GM15510 (cell line): ENCODE measurements at regions not wholly inside any gene's neighbourhood (a gene's known extent, or its start where the extent isn't known, plus 50 kb on each side); places are given as distances from the start of the nearest gene placed in this dataset.

ENCODE experiments used
- POLR2A ChIP-seq: IDR thresholded peaks from 3 replicates; pipeline ENCODE4 v1.6.1; 2011; ENCODE audit warnings: borderline replicate concordance; ENCODE audit not compliant: insufficient read length; ENCODE audit errors: extremely low read depth

DNA sequence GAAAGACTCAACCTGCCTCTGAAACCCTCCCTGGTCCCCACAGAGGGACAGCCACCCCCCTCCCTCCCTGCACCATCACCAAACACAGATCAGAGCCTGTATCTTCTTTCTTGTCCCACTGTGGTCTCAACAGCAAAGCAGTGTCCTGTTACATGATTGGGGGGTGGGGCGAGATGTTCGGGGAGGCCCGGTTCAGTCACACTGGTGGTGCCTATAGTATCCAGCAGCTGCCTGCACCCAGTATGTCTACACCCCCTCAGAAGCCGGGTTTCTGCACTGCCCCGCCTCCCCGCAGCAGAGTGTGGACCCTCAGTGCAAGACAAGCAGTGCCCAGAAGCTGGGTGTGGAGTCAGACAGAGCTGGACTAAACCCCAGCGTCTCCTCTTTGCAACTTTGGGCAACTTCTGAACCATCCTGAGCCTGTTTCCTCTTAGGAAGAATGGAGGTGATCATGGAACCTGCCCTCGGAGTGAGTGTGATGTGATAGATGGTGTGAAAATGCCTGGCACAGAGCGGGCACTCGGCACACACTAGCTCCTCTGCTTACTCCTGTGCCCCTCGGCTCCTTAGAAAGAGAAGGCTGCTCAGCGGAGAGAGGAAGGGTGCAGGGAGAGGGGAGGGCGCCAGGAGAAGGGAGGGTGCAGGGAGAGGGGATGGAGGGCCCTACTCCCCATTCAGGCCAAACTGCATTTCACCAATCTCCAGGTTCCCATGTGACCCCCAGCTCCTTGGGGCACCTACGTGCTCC, 84.0 kb upstream of the TNRC6C start:
- no peak for TF ChIP-seq POLR2A

DNA sequence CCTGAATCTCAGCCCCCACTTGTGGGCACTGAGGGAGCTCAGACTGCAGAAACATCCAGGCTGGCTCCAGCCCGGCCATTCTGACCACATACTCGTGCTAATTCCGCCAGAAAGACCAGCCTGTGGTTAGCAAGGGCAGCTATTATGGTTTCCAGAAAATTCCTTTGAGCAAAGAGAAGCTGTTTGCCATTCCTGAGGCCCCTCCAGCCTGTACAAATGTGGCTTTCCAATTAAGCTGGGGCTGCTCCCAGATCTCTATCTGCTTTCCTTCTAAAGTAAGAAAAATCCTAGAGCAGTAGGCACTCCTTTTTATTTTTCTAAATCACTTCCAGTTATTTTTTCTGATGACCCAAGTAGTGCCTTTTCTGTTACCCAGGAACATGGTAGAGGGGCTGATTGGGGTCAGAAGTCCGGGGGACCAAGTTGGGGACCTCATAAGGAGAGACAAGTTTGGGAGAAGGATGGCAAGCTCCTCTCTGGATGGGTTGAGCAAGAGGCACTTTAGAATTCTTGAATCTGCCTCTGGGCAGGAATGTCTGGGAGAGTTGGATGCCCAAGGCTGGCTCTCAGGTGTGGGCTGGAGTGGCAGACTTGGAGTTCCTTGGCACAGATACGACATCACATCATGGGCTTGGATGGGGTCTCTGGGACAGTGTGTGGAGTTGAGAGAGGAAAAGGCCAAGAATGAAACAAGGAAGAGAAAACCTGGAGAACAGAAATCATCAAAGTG, 83.3 kb upstream of the TNRC6C start:
- TF ChIP-seq POLR2A, result no peak

DNA sequence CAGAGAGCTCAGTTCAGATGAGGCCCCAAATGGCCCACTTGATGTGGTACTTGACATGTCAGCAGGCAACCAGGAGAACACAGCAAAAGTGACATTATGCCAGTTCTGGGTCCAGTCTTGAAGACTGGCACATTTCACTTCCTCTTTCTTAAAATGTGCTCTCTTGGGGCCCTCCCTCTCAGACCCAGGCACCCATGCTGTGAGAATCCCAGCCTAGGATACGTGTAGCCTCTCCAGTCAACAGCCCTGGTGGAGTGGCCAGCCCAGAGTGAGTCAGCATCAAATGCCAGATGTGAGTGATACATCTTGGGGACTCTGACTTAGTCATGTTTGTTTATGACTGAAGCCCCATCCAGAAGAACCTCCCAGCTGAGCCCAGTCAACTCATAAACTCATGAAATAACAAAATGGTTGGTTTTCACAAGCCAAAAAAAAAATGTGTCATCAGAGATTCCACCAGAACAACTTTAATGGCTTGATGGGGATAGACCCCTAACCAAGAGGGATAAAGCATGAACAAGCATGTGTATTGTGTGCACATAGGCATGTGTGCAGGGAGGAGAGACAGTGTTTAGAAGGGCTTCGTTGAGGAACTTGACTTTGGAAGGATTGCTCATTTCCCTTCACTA, 82.5 kb upstream of the TNRC6C start:
- no peak for TF ChIP-seq POLR2A

DNA sequence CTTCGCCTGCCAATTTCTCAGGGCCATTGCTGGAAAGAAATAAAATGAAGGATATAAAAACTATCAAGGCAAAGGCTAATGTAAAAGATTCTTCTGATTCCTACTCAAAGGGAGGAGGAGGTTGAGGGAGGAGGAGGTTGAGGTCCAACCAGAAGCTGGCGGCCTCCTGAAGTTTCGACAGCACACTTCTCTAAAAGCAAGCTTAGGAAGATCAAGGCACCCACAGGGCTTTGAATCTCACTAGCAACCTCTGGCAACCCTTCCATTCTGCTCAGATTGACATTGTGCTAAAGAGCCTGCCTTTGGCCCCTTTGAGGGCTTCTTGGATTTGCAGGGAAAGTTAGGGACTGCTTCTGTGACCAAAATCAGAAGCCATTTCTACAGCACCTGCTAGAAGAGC, 81.5 kb upstream of the TNRC6C start:
- TF ChIP-seq POLR2A, result no peak

DNA sequence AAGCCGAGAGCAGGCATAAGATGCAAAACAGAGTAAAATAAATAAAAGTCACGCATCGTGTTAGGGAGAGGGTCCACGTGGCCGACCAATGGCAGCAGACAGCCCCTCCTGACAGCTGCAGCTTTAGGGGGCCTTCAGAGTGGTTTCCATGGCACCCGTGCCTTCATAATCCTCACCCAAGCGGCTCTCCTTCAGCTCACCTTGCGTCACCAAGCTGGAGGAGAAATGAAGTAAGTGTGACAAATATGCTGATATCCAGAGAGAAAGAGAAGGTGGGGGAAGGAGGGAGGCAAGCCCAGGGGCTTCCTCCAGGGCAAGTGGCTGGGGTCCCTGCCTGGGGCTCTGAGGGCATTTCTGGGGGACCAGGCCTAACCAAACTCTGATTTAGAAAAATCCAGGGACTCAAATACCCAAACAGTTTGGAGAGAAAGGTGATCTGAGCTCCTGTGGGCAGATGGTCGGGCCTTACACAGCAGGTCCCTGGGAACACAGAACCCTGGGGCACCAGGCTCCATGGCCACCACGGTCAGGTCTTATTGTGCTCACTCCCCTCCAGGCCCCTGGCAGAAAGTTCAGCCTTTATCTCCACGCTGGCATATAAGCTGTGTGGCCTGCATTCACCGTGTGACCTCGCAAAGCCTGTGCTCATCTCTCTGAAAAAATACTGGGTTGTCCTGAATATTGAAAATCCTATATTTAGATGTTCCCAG, 80.7 kb upstream of the TNRC6C start:
- no peak for TF ChIP-seq POLR2A

DNA sequence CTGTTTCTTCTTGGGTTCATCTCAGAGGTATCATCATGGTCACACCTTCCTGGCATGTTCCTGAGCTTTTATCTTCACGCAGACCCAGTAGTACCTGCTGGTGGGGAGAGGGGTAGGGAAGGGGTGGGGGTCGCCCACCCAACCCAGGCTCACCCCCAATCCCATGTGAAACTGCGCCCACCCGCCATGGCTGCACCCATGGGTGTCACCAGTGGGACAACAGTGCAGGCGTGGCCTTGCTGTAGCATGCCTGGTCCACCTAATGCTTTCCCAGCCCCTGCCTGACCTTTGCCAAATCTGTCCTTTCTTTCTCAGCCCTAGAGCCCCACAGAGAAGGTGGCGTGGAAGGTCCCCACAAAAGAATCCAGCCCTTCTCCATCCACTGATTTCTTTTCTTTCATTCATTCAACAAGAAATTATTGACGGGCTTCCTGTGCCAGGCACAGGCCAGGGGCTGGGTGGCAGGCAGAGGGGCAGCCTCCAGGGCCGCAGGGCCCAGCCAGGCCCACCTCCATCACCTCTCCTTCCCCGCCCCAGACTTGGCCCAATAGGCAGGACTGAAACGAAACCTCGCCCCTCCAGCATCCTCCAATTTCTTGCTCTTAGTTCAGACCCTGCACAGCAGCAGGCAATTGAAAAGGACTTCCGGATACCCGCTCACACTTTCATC, 79.1 kb upstream of the TNRC6C start:
- no peak for TF ChIP-seq POLR2A

DNA sequence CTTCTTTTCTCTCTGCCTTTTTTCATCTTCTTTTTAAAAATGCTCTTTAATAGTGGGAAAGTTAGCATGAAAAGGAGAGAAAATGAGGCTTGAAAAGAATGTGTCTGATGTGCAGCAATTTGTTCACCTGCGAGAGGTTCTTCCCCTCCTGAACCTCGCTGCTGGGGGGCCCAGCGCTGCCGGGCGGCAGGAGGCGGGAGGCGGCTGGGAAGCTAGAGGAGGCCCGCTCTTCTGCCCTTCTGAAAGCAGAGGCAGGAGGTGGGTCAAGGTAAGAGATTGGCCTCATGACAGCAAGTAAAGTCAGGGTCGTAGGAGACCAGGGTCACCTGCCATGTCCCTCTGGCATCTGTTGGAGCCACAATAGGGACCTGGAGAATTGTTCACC, 78.6 kb upstream of the TNRC6C start:
- no peak for TF ChIP-seq POLR2A

DNA sequence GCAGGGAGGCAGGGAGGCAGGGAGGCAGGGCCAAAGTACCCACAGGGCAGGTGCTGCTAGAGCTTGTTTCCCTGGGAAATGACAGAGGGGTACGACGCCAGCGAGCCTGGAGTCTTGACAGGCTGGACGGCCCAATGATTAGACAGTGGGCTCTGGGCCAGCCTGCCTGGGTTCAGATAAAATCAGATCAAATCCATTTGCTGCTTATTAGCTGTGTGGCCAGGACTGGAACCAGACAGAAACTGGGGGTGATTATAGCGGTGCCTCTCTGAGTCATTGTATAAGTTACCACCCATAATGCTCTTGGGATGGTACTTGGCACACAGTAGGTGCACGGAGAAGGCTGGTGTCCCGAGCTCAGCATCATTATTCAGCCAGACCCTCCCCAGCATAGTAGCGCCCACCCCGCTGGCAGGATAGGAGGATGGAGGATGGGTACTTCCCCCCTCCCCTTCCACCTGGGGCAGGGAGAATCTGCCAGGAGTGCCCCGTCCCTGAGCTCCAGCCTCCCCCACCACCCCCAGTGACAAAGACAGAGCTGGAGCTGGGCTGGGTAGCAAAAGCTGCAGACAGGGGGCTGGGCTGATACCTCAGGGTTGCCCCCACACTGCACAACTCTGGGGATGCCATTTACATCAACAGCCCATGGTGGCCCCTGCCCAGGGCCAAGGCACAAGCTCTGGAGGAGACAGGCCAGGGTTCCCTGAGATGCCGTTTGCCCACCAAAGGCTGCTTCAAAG, 77.6 kb upstream of the TNRC6C start:
- no peak for TF ChIP-seq POLR2A

DNA sequence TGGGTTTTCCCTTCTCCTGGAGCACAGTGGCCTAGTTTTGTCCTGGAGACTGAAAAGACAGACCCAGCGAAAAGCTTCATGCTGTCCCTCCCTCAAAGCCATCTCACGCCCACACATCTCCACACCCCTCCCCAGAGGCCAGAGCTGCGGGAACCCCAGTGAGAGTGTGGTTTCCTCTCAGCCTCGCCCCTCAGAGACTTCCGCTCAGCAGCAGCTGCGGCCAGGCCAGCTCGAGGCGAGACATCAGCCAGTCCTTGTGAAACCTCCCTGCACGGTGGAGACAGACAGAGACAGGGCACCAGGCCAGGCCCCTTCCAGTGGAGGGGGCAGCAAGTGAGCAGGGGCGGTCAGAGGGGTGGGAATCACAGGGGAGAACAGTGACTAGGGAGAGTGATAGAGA, 77.0 kb upstream of the TNRC6C start:
- no peak for TF ChIP-seq POLR2A

DNA sequence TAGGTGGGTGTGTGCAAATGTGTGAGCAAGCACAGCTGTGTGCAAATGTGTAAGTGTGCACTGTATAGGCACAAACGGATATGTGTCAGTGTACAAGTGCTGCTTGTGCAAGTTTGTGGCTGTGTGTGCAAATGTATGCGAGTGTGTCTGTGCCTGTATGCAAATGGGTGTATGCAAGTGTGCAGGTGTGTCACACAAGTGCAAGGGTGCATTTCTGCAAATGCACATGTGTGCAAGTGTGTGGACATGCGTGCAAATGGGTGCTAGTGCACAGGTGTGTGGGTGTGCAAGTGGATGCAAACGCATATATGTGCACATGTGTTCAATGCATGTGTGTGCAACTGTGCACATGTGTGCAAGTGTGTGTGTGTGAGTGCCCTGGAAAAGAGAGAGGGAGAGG, 76.5 kb upstream of the TNRC6C start:
- TF ChIP-seq POLR2A, result no peak

DNA sequence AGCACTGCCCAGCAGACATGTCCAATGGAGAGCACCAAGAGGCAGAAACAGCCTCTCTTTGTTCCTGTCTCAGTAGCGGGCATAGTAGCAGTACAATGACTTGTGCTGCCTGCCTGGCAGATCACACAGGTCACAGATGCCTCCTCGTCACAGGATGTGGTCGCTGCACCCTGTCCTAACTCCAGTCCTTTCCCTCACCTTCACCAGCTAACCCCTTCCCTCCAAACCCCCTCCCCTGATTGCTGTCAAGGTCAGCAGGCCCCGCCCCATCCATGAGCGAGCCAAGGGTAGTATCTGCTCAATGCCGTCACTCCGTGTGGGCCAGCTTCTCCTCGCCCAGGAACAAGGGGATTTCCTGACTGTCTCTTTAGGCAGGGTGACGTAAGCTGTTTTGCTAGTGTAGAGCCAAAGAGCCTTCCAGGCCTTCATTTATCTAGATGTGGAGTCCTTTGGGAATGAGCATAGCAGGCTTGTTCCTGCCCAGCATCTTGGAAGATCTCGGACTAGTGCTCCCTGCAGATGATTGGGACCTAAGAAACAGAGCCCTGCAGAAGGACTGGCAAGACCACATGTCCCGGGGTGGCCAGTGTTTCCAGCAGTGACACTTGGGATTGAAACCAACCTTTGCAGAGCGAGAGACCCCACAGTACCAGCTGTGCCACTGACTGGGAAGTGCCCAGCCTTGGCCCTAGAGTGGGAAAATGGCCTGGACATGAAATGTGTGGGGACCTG, 75.9 kb upstream of the TNRC6C start:
- TF ChIP-seq POLR2A, result no peak

DNA sequence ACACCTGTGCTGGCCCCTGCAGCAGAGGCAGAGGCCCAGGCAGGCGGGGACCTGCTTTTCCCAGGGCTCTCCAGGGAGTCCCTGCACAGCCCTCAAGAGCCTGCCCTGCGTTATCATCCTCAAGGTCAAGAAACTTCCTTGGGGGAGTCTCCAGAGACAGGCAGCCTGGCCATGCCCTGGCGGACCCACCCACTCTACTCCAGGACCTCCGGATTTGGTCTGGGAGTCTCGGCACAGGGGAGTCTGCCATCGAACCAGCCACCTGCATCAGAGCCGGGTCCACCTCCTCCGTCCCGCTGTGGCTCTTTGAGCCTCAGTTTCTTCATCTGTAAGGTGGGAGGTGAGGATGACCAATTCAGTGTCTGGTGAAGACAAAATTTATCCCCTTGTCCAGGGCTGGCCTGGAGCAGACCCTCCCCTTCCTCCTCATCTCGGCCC, 75.3 kb upstream of the TNRC6C start:
- TF ChIP-seq POLR2A, result no peak

DNA sequence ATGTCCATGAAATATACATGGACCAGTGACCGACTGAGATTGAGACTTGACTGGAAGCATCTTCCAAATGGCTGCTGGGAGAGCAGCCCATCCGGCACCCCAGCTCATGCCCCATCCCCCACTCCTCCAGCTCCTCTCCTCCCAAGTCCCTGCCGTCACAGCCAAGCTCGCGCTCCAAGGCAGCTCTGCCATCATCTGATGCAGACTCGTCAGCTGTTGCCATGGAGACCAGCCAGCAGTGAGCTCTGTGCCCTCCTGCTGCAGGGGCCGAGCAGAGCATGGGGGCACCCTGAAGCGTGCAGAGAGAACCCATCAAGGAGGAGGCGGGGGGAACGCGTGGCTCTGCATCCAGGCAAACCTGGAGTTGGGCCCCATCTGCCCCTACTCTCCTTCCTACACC, 74.5 kb upstream of the TNRC6C start:
- no peak for TF ChIP-seq POLR2A
